ENCODE measurements at regions not wholly inside any gene's neighbourhood (a gene's known extent, or its start where the extent isn't known, plus 50 kb on each side); places are given as distances from the start of the nearest gene placed in this dataset.

DNA sequence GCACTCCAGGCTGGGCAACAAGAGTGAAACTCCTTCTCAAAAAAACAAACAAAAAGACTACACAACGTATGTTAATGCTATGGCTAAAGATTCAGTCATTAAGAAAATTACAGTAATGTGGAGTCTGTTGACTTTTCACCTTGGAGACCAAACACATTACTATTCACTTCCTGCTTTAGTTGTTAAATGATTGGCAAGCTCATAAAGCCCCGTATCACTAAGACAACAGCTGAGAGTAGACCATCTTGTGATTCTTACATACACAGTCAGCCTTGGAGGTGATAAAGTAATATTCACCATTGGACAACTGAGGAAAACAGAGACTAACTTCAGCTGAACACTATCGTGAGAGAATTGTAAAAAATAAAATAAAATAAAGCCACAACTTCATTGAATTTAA lies 86.5 kb downstream of the KCTD12 start:
- Histone ChIP-seq H3K4me3 (no peak overlapping the region), H3K9ac (ENCODE audit: insufficient read depth in 1 of 2, low read length in 2 of 2) (no peak overlapping the region), H3K27ac (ENCODE audit: low read depth in 1 of 2, low read length in 1 of 2) (no peak overlapping the region), H3K27me3 (ENCODE audit: control insufficient read depth in 3 of 3, insufficient read depth in 3 of 3, low read length in 2 of 3) (no peaks in the 10 kb centered on the region), H3K9me3 (ENCODE audit: control insufficient read depth in 4 of 4, insufficient read depth in 3 of 4, low read length in 3 of 4) (no peaks in the 10 kb centered on the region), H3K36me3 (ENCODE audit: control insufficient read depth in 4 of 4, insufficient read depth in 4 of 4, low read length in 4 of 4) (no peaks in the 10 kb centered on the region), H3K4me1 (ENCODE audit: control insufficient read depth in 5 of 5, insufficient read depth in 5 of 5, low read length in 5 of 5) (peaks cover 0 to 5% (median 0%) of the 10 kb centered on the region in 5 donors)
- DNase-seq = peak in 2 of 3 donors; percentile 65 to 71
- WGBS, 2 donors = 30 to 55% methylated on average over 3 of the region's 3 CpGs
- no peak for ATAC-seq (ENCODE audit: insufficient read depth, low FRiP score)
- TF ChIP-seq, protein P1, sequence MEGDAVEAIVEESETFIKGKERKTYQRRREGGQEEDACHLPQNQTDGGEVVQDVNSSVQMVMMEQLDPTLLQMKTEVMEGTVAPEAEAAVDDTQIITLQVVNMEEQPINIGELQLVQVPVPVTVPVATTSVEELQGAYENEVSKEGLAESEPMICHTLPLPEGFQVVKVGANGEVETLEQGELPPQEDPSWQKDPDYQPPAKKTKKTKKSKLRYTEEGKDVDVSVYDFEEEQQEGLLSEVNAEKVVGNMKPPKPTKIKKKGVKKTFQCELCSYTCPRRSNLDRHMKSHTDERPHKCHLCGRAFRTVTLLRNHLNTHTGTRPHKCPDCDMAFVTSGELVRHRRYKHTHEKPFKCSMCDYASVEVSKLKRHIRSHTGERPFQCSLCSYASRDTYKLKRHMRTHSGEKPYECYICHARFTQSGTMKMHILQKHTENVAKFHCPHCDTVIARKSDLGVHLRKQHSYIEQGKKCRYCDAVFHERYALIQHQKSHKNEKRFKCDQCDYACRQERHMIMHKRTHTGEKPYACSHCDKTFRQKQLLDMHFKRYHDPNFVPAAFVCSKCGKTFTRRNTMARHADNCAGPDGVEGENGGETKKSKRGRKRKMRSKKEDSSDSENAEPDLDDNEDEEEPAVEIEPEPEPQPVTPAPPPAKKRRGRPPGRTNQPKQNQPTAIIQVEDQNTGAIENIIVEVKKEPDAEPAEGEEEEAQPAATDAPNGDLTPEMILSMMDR (IDR thresholded peaks at IDR 0.05; ENCODE audit: control extremely low read depth, extremely low read depth) = no peak

DNA sequence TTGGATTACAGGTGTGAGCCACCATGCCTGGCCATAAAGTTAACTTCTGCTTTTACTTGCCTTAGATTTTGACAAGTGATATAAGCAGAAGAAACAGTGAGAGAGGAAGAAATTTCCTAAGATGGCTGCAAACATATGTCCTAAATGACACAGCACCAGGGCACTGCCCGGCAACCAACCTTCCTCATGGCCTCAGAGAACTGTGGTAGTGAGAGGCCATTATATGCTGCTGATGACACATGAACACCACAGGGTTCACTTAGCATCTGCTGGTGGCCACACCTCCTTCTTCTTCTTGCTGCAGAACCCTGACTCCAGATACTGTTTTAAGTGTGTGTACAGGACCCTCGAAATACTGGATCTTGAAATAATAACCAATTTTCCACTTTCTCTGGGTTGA lies 88.2 kb downstream of the KCTD12 start:
- H3K9ac ChIP-seq (ENCODE audit: insufficient read depth in 1 of 2, low read length in 2 of 2) = no peak overlapping the region
- 60 to 79% methylated on average over 2 of the region's 2 CpGs for WGBS, 2 donors
- no peak for DNase-seq
- H3K27me3 ChIP-seq (ENCODE audit: control insufficient read depth in 3 of 3, insufficient read depth in 3 of 3, low read length in 2 of 3) = no peaks in the 10 kb centered on the region
- TF ChIP-seq, protein P1 (IDR thresholded peaks at IDR 0.05; ENCODE audit: control extremely low read depth, extremely low read depth) = no peak
- H3K4me3 ChIP-seq = no peak overlapping the region
- no peaks in the 10 kb centered on the region for H3K9me3 ChIP-seq (ENCODE audit: control insufficient read depth in 4 of 4, insufficient read depth in 3 of 4, low read length in 3 of 4)
- no peak for ATAC-seq (ENCODE audit: insufficient read depth, low FRiP score)
- H3K27ac ChIP-seq (ENCODE audit: low read depth in 1 of 2, low read length in 1 of 2) = no peak overlapping the region
- H3K4me1 ChIP-seq (ENCODE audit: control insufficient read depth in 5 of 5, insufficient read depth in 5 of 5, low read length in 5 of 5) = peaks cover 0 to 7% (median under 1%) of the 10 kb centered on the region in 5 donors
- no peaks in the 10 kb centered on the region for H3K36me3 ChIP-seq (ENCODE audit: control insufficient read depth in 4 of 4, insufficient read depth in 4 of 4, low read length in 4 of 4)

DNA sequence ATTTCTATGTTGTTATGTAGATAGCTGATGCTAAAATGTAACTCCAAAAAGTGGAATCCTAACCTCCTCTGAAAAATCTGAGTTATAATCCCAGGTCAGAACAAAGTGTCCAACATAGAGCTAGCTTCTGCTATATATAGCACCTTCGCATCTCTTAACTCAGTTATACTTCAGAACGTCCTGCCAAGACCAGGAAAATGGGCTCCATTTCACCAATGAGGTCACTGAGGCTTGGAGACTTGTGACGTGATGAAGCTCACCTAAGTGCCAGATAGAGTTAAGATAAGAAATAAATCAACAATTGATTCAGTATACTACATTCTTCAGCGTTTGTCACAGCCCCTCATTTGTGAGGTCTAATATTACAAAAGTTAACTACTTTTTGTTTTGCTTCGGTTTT lies 88.8 kb downstream of the KCTD12 start:
- Histone ChIP-seq H3K9me3 (ENCODE audit: control insufficient read depth in 4 of 4, insufficient read depth in 3 of 4, low read length in 3 of 4) (no peaks in the 10 kb centered on the region), H3K4me1 (ENCODE audit: control insufficient read depth in 5 of 5, insufficient read depth in 5 of 5, low read length in 5 of 5) (peaks cover 0 to 13% (median 4%) of the 10 kb centered on the region in 5 donors), H3K36me3 (ENCODE audit: control insufficient read depth in 4 of 4, insufficient read depth in 4 of 4, low read length in 4 of 4) (no peaks in the 10 kb centered on the region), H3K27me3 (ENCODE audit: control insufficient read depth in 3 of 3, insufficient read depth in 3 of 3, low read length in 2 of 3) (no peaks in the 10 kb centered on the region), H3K4me3 (no peak overlapping the region), H3K27ac (ENCODE audit: low read depth in 1 of 2, low read length in 1 of 2) (no peak overlapping the region), H3K9ac (ENCODE audit: insufficient read depth in 1 of 2, low read length in 2 of 2) (no peak overlapping the region)
- TF ChIP-seq, protein P1 (IDR thresholded peaks at IDR 0.05; ENCODE audit: control extremely low read depth, extremely low read depth) = no peak
- ATAC-seq (ENCODE audit: insufficient read depth, low FRiP score) (no peak), DNase-seq (no peak)
- WGBS, 2 donors = 77 to 90% methylated on average over 5 of the region's 5 CpGs

DNA sequence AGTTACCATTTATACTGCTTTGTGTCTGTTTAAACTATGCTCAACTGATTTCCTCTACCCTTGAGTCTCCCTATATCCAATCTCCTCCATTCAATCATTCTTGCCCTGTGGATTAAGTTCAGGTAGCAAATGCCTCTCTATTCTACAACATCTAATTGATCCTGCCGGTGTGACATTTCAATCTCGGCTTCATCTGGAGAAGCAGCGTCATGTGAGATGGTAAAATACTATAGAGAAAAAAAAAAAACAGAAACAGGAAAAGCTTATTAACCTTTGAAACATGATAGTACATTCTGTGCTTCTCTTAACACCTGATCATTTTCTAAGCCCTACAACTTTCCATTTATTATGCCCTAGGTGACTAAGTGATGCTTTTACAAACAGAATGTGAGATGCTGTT lies 89.4 kb downstream of the KCTD12 start:
- TF ChIP-seq, protein P1 (IDR thresholded peaks at IDR 0.05; ENCODE audit: control extremely low read depth, extremely low read depth) = no peak
- H3K27ac ChIP-seq (ENCODE audit: low read depth in 1 of 2, low read length in 1 of 2) = no peak overlapping the region
- ATAC-seq (ENCODE audit: insufficient read depth, low FRiP score) = no peak
- H3K4me1 ChIP-seq (ENCODE audit: control insufficient read depth in 5 of 5, insufficient read depth in 5 of 5, low read length in 5 of 5) = peaks cover 0 to 13% (median 4%) of the 10 kb centered on the region in 5 donors
- no peak overlapping the region for H3K4me3 ChIP-seq
- no peaks in the 10 kb centered on the region for H3K36me3 ChIP-seq (ENCODE audit: control insufficient read depth in 4 of 4, insufficient read depth in 4 of 4, low read length in 4 of 4)
- no peaks in the 10 kb centered on the region for H3K9me3 ChIP-seq (ENCODE audit: control insufficient read depth in 4 of 4, insufficient read depth in 3 of 4, low read length in 3 of 4)
- no peak for DNase-seq
- no peak overlapping the region for H3K9ac ChIP-seq (ENCODE audit: insufficient read depth in 1 of 2, low read length in 2 of 2)
- no peaks in the 10 kb centered on the region for H3K27me3 ChIP-seq (ENCODE audit: control insufficient read depth in 3 of 3, insufficient read depth in 3 of 3, low read length in 2 of 3)
- WGBS, 2 donors = 86 to 94% methylated on average over 3 of the region's 3 CpGs

Data from lung (tissue), 11 donors.